Stimulated activated naive CD4-positive, alpha-beta T cell (primary cell): ENCODE measurements at regions not wholly inside any gene's neighbourhood (a gene's known extent, or its start where the extent isn't known, plus 50 kb on each side); places are given as distances from the start of the nearest gene placed in this dataset.

Source experiments
- DNase-seq, 6 experiments: peaks; one replicate each; lab custom pipeline; 2025; lab: John Stamatoyannopoulos, UW

- DNase-seq: no peak
These were observed 56.6 kb upstream of the PACRGL start for GRCh38 chr4:20643631-20644030.

DNA sequence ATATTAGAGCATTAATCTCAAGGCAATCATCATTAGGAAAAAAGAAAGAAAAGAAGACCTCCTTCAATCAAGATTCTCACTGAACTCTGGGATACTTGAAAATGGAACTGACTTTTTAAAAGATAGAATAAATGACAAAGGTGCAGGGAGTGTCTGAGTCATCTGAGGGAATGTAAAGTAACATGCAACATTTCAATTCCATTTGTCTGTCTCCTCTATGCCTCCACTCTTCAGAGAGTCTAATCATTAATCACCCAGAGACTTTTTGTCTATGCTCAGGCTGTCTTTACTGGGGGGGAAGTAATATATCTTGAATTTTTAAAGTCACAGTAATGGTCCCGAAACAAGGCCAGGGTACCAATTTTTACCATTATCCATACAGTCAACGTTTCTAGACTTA, 55.0 kb upstream of the PACRGL start:
- no peak for DNase-seq

DNA sequence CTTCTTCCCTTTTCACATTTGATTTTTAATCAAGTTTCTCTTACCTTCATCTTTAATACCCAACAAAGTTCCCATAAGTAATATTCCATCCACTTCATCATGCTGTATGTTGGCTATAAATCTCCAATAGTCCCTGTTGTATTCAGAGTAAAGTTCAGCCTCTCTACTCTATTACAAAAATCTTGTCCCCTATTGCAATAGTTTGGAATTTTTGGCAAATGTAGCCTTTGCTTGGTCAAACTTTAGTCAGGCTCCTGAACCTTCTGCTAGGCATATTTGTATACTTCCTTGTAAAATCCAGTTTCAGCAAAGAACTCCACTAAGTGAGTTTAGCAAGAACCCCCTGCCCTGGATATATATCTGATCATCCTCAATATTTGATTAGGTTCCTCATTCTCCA, 54.0 kb upstream of the PACRGL start:
- DNase-seq: no peak
